Stomach (tissue), 4 donors: ENCODE measurements at regions not wholly inside any gene's neighbourhood (a gene's known extent, or its start where the extent isn't known, plus 50 kb on each side); places are given as distances from the start of the nearest gene placed in this dataset.

Source experiments
- CTCF ChIP-seq, 7 experiments: fragments of 450-650 bp in 4 of 7; fragments of 200-600 bp in 3 of 7; sonication (generic) in 3 of 7; IDR thresholded peaks; one replicate each; pipeline ENCODE4 v1.5.1; 2016 to 2019; ENCODE audit warnings: antibody characterized with exemption in 7 of 7, control low read depth in 2 of 7, mild to moderate bottlenecking in 1 of 7
- EP300 ChIP-seq: sonication (generic); formaldehyde crosslinking; IDR thresholded peaks from one replicate; pipeline ENCODE4 v1.6.1; 2017; ENCODE audit warnings: antibody characterized with exemption

DNA sequence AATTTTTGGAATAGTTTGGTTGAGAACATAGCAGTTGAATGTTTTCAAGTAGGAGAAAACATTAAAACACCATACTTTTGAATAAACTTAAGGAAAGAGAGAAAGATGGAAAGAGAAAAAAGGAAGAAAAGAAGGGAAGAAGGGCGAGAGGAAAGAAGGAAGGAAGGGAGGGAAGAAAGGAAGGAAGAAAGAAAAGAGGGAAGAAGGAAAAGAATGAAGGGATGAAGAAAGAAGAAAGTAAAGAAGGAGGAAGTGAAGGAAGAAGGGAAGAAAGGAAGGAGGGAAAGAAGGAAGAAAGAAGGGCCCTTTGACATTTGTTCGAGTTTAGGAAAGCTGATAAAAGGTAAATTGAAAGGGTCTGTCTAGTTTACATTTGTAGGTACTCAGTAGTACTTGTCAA lies 482.7 kb downstream of the SIPA1L2 start:
- TF ChIP-seq CTCF (IDR thresholded peaks at IDR 0.05) (no peak), EP300 (no peak)
